Neural crest cell (in vitro differentiated cells): ENCODE measurements at regions not wholly inside any gene's neighbourhood (a gene's known extent, or its start where the extent isn't known, plus 50 kb on each side); places are given as distances from the start of the nearest gene placed in this dataset.

ENCODE experiments used
- DNase-seq: peaks from one replicate; pipeline ENCODE4 v3.0.0; 2021; ENCODE audit warnings: low read depth, mixed read lengths, low spot score
- H3K27ac Mint-ChIP-seq: one replicate; pipeline ENCODE4 v1.8.0; 2021; ENCODE audit warnings: mild to moderate bottlenecking, mixed read lengths; ENCODE audit not compliant: unreplicated experiment
- H3K27me3 Mint-ChIP-seq: 2 replicates; pipeline ENCODE4 v1.8.0; 2021; ENCODE audit warnings: low read depth, mild to moderate bottlenecking, mixed read lengths
- H3K36me3 Mint-ChIP-seq: 2 replicates; pipeline ENCODE4 v1.8.0; 2021; ENCODE audit warnings: low read depth, mild to moderate bottlenecking, mixed read lengths
- H3K4me1 Mint-ChIP-seq: 2 replicates; pipeline ENCODE4 v1.8.0; 2021; ENCODE audit warnings: mixed read lengths
- H3K4me3 Mint-ChIP-seq: one replicate; pipeline ENCODE4 v1.8.0; 2021; ENCODE audit warnings: mild to moderate bottlenecking, mixed read lengths
- H3K9me3 Mint-ChIP-seq: 2 replicates; pipeline ENCODE4 v1.8.0; 2021; ENCODE audit warnings: mixed read lengths
- CTCF ChIP-seq: fragments of 200-600 bp; sonication (generic); conservative IDR thresholded peaks from 2 replicates; pipeline ENCODE4 v1.5.0; 2021; ENCODE audit warnings: antibody characterized with exemption, mild to moderate bottlenecking

DNA sequence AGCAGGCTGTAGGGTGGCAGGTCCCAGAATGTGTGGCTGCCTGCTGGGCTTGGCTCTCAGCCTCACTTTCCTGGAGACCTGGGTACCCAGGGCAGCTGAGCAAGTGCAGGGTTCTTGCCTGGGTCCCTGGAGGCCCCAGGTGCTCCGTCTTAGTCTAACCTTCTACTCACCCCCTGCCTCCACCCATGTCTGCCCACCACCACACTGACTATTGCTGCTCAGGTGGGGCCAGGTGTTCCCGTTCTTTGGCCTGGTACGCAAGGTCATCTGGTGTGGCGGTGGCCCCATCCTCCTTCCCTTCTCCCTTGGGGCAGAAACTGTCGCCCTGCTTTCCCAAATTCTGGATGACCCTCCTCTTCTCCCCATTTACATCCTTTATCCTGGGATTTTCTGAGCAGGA is 319.9 kb downstream of the TMEM121 start:
- Mint-ChIP-seq H3K4me3 (no peak overlapping the region), H3K9me3 (peaks cover 10% of the 10 kb centered on the region), H3K27ac (no peak overlapping the region), H3K36me3 (peaks cover 21% of the 10 kb centered on the region), H3K27me3 (no peaks in the 10 kb centered on the region), H3K4me1 (no peaks in the 10 kb centered on the region)
- no peak for DNase-seq
- TF ChIP-seq CTCF, result no peak

GRCh38 chr14:105847400-105847799 is 321.0 kb downstream of the TMEM121 start:
- H3K9me3 Mint-ChIP-seq, result peaks cover 4% of the 10 kb centered on the region
- no peak overlapping the region for H3K4me3 Mint-ChIP-seq
- no peaks in the 10 kb centered on the region for H3K27me3 Mint-ChIP-seq
- no peaks in the 10 kb centered on the region for H3K4me1 Mint-ChIP-seq
- no peak for DNase-seq
- no peak overlapping the region for H3K27ac Mint-ChIP-seq
- H3K36me3 Mint-ChIP-seq, result peaks cover 16% of the 10 kb centered on the region
- no peak for TF ChIP-seq CTCF

GRCh38 chr14:105848570-105848969 is 322.2 kb downstream of the TMEM121 start:
- peaks cover 7% of the 10 kb centered on the region for H3K9me3 Mint-ChIP-seq
- DNase-seq, result no peak
- H3K4me3 Mint-ChIP-seq, result no peak overlapping the region
- no peak overlapping the region for H3K27ac Mint-ChIP-seq
- no peaks in the 10 kb centered on the region for H3K4me1 Mint-ChIP-seq
- no peak for TF ChIP-seq CTCF
- no peaks in the 10 kb centered on the region for H3K27me3 Mint-ChIP-seq
- peaks cover 13% of the 10 kb centered on the region for H3K36me3 Mint-ChIP-seq

DNA sequence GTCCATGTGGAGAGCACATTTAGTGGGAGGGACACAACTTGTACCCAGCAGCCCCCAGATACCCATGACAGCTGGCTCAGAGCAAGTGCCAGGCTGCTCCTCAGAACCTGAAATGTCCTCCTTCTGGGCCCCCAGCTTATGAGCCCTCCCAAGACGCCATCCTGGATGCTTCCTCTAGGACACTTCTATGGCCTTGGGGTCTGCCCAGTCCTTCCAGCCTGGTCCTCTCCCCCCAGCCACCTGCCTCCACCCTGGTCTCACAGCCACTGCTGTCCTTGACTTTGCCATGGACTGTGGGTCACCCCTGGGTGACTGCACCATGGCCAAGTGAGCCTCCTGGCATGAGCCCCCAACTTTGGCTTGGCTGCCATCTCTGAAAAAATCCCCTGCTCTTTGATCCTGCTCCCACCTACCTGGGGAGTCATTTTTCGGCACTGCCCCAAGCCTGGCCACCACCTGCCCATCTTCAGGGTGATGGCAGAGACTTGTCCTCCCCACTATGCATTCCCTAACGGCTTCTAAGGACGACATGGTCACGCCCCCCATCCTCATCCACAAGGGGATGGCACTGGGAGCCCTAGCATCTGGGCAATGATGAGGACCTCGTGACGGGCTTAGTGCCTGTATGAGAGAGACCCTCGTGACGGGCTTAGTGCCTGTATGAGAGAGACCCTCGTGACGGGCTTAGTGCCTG is 323.7 kb downstream of the TMEM121 start:
- TF ChIP-seq CTCF, result no peak
- Mint-ChIP-seq H3K4me1 (no peaks in the 10 kb centered on the region), H3K27ac (no peak overlapping the region), H3K9me3 (peaks cover 10% of the 10 kb centered on the region), H3K27me3 (no peaks in the 10 kb centered on the region), H3K36me3 (peaks cover 15% of the 10 kb centered on the region), H3K4me3 (no peak overlapping the region)
- DNase-seq, result no peak

GRCh38 chr14:105850853-105851581 is 324.6 kb downstream of the TMEM121 start:
- no peaks in the 10 kb centered on the region for H3K4me1 Mint-ChIP-seq
- peaks cover 10% of the 10 kb centered on the region for H3K9me3 Mint-ChIP-seq
- no peak overlapping the region for H3K4me3 Mint-ChIP-seq
- TF ChIP-seq CTCF, result no peak
- no peak for DNase-seq
- peaks cover 15% of the 10 kb centered on the region for H3K36me3 Mint-ChIP-seq
- no peaks in the 10 kb centered on the region for H3K27me3 Mint-ChIP-seq
- H3K27ac Mint-ChIP-seq, result no peak overlapping the region
